HEK293 (cell line): ENCODE measurements at regions not wholly inside any gene's neighbourhood (a gene's known extent, or its start where the extent isn't known, plus 50 kb on each side); places are given as distances from the start of the nearest gene placed in this dataset.

Source experiments
- CTCF ChIA-PET: fragments of 350-600 bp; formaldehyde crosslinking; extraction: SDS; loops from one replicate; lab custom pipeline; 2021; ENCODE audit warnings: antibody characterized with exemption; lab: Yijun Ruan, JAX
- POLR2A ChIA-PET: fragments of 300-600 bp; formaldehyde crosslinking; extraction: SDS; loops from one replicate; lab custom pipeline; 2020; ENCODE audit warnings: antibody characterized with exemption, inconsistent platforms; lab: Yijun Ruan, JAX
- H3K27ac ChIP-seq: fragments of 200-500 bp; sonication (Bioruptor generic); 2 replicates; pipeline ENCODE4 v1.5.1; 2014; ENCODE audit warnings: low read depth, low read length, control low read depth, inconsistent platforms; ENCODE audit errors: extremely low read depth
- H3K36me3 ChIP-seq, 2 experiments: fragments of 200-500 bp in 1 of 2; sonication (Bioruptor generic) in 1 of 2; 1 replicate in 1 of 2; 2 replicates in 1 of 2; pipeline ENCODE4 v1.5.1; 2014 to 2017; ENCODE audit warnings: inconsistent platforms in 2 of 2, low read length in 2 of 2; ENCODE audit not compliant: control insufficient read depth in 2 of 2, insufficient read depth in 1 of 2
- H3K4me1 ChIP-seq: fragments of 200-500 bp; sonication (Bioruptor generic); 2 replicates; pipeline ENCODE4 v1.5.1; 2014; ENCODE audit warnings: mild to moderate bottlenecking, low read length, inconsistent platforms; ENCODE audit not compliant: control insufficient read depth, insufficient read depth
- H3K4me3 ChIP-seq: 2 replicates; pipeline ENCODE4 v1.5.1; 2011; ENCODE audit warnings: low read depth, mild to moderate bottlenecking, control low read depth, low read length, moderate library complexity
- H3K9me3 ChIP-seq: fragments of 200-500 bp; sonication (Bioruptor generic); 2 replicates; pipeline ENCODE4 v1.5.1; 2014; ENCODE audit warnings: low read depth, low read length, inconsistent platforms; ENCODE audit not compliant: control insufficient read depth, insufficient read depth
- GLIS2 ChIP-seq: fragments of 450-650 bp; formaldehyde crosslinking; IDR thresholded peaks from 2 replicates; pipeline ENCODE4 v1.5.1; 2016; ENCODE audit warnings: missing biosample characterization, missing genetic modification characterization
- SCRT2 ChIP-seq: fragments of 450-650 bp; formaldehyde crosslinking; IDR thresholded peaks from 2 replicates; pipeline ENCODE4 v1.5.1; 2016; ENCODE audit warnings: missing biosample characterization, missing genetic modification characterization
- TRIM28 ChIP-seq: IDR thresholded peaks from 2 replicates; pipeline ENCODE4 v1.6.1; 2011; ENCODE audit warnings: low read length, control low read depth, borderline replicate concordance
- ZBTB20 ChIP-seq: fragments of 450-650 bp; formaldehyde crosslinking; IDR thresholded peaks from 2 replicates; pipeline ENCODE4 v1.5.1; 2016; ENCODE audit warnings: missing biosample characterization, missing genetic modification characterization
- ZNF121 ChIP-seq: fragments of 450-650 bp; formaldehyde crosslinking; IDR thresholded peaks from 2 replicates; pipeline ENCODE4 v1.5.1; 2016; ENCODE audit warnings: missing biosample characterization, missing genetic modification characterization
- ZNF157 ChIP-seq: fragments of 450-650 bp; formaldehyde crosslinking; IDR thresholded peaks from 2 replicates; pipeline ENCODE4 v1.5.1; 2016; ENCODE audit warnings: missing biosample characterization, missing genetic modification characterization
- ZNF23 ChIP-seq: fragments of 450-650 bp; formaldehyde crosslinking; IDR thresholded peaks from 2 replicates; pipeline ENCODE4 v1.5.1; 2016; ENCODE audit warnings: missing biosample characterization, missing genetic modification characterization, borderline replicate concordance
- ZNF274 ChIP-seq, 2 experiments: fragments of 200-500 bp in 1 of 2; fragments of 450-650 bp in 1 of 2; sonication (Bioruptor generic) in 1 of 2; formaldehyde crosslinking in 1 of 2; IDR thresholded peaks; 2 replicates each; pipeline versions ENCODE4 v1.5.1 to v1.6.1; 2014 to 2016; ENCODE audit warnings: borderline replicate concordance in 1 of 2, inconsistent platforms in 1 of 2, low read length in 1 of 2, missing biosample characterization in 1 of 2, missing genetic modification characterization in 1 of 2
- ZNF292 ChIP-seq: fragments of 450-650 bp; formaldehyde crosslinking; IDR thresholded peaks from 2 replicates; pipeline ENCODE4 v1.5.1; 2016; ENCODE audit warnings: low read depth, missing biosample characterization, missing genetic modification characterization, borderline replicate concordance
- ZNF302 ChIP-seq: fragments of 450-650 bp; formaldehyde crosslinking; IDR thresholded peaks from 2 replicates; pipeline ENCODE4 v1.5.1; 2016; ENCODE audit warnings: missing biosample characterization, missing genetic modification characterization, low read depth
- ZNF366 ChIP-seq: fragments of 450-650 bp; formaldehyde crosslinking; conservative IDR thresholded peaks from 2 replicates; pipeline ENCODE4 v1.5.1; 2016; ENCODE audit warnings: missing biosample characterization, missing genetic modification characterization
- ZNF501 ChIP-seq: fragments of 450-650 bp; formaldehyde crosslinking; IDR thresholded peaks from 2 replicates; pipeline ENCODE4 v1.5.1; 2016; ENCODE audit warnings: missing biosample characterization, missing genetic modification characterization
- ZNF514 ChIP-seq: fragments of 450-650 bp; formaldehyde crosslinking; IDR thresholded peaks from 2 replicates; pipeline ENCODE4 v1.5.1; 2016; ENCODE audit warnings: missing biosample characterization, missing genetic modification characterization
- ZNF521 ChIP-seq: fragments of 450-650 bp; formaldehyde crosslinking; IDR thresholded peaks from 2 replicates; pipeline ENCODE4 v1.5.1; 2017; ENCODE audit warnings: missing biosample characterization, mild to moderate bottlenecking, missing genetic modification characterization
- ZNF544 ChIP-seq: fragments of 450-650 bp; formaldehyde crosslinking; IDR thresholded peaks from 2 replicates; pipeline ENCODE4 v1.5.0; 2017; ENCODE audit warnings: missing biosample characterization, missing genetic modification characterization
- ZNF670 ChIP-seq: fragments of 450-650 bp; formaldehyde crosslinking; IDR thresholded peaks from 2 replicates; pipeline ENCODE4 v1.5.1; 2016; ENCODE audit warnings: missing biosample characterization, missing genetic modification characterization, low read depth
- ZNF843 ChIP-seq: fragments of 450-650 bp; formaldehyde crosslinking; IDR thresholded peaks from 2 replicates; pipeline ENCODE4 v1.5.1; 2016; ENCODE audit warnings: missing biosample characterization, missing genetic modification characterization
- TF ChIP-seq, protein P1 (sequence below): fragments of 450-650 bp; formaldehyde crosslinking; conservative IDR thresholded peaks from 2 replicates; pipeline ENCODE4 v1.5.1; 2016; ENCODE audit warnings: low read depth, missing biosample characterization, missing genetic modification characterization
- TF ChIP-seq, protein P2 (sequence below): fragments of 450-650 bp; formaldehyde crosslinking; IDR thresholded peaks from 2 replicates; pipeline ENCODE4 v1.5.0; 2017; ENCODE audit warnings: missing biosample characterization, missing genetic modification characterization, borderline replicate concordance
- TF ChIP-seq, protein P3 (sequence below): sonication (generic); formaldehyde crosslinking; IDR thresholded peaks from 2 replicates; pipeline ENCODE4 v1.8.1; 2022; ENCODE audit warnings: mild to moderate bottlenecking, moderate library complexity, missing genetic modification reagents
- TF ChIP-seq, protein P4 (sequence below): fragments of 450-650 bp; formaldehyde crosslinking; IDR thresholded peaks from 2 replicates; pipeline ENCODE4 v1.5.1; 2016; ENCODE audit warnings: missing biosample characterization, missing genetic modification characterization
- TF ChIP-seq, protein P5 (sequence below): fragments of 450-650 bp; formaldehyde crosslinking; conservative IDR thresholded peaks from 2 replicates; pipeline ENCODE4 v1.5.1; 2016; ENCODE audit warnings: low read depth, missing biosample characterization, missing genetic modification characterization

DNA sequence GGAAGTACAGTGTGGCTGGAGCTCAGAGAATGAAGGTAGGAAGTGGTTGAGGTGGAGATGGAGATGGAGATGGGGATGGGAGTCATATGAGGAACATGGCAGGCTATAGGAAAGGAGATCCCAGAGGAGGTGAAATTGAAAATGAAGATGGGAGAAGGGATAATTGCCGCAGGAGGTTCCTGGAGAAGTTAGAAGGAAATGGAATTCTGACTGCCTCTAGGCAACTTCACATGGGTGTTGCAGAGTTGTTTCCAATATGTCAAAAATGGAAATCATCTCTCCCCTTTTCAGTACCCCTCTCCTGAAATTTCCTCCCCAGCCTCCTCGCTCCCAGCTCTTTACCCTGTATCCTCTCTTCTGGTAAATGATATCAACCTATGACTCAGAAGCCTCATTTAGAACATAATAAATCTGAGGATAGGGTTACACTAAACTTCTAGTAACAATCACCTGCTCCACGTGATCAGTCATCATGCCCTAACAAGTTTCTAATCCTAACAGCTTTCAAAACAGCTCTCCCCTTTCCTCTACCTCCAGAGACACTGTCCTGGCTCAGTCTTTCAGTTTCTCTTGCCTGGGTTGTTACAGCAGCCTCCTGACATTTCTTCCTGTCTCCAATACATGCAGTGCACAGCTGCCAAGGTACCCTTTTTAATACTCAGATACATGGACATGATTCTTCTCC, 201.9 kb upstream of the RBMS1 start (continued):
- TF ChIP-seq, protein P1, sequence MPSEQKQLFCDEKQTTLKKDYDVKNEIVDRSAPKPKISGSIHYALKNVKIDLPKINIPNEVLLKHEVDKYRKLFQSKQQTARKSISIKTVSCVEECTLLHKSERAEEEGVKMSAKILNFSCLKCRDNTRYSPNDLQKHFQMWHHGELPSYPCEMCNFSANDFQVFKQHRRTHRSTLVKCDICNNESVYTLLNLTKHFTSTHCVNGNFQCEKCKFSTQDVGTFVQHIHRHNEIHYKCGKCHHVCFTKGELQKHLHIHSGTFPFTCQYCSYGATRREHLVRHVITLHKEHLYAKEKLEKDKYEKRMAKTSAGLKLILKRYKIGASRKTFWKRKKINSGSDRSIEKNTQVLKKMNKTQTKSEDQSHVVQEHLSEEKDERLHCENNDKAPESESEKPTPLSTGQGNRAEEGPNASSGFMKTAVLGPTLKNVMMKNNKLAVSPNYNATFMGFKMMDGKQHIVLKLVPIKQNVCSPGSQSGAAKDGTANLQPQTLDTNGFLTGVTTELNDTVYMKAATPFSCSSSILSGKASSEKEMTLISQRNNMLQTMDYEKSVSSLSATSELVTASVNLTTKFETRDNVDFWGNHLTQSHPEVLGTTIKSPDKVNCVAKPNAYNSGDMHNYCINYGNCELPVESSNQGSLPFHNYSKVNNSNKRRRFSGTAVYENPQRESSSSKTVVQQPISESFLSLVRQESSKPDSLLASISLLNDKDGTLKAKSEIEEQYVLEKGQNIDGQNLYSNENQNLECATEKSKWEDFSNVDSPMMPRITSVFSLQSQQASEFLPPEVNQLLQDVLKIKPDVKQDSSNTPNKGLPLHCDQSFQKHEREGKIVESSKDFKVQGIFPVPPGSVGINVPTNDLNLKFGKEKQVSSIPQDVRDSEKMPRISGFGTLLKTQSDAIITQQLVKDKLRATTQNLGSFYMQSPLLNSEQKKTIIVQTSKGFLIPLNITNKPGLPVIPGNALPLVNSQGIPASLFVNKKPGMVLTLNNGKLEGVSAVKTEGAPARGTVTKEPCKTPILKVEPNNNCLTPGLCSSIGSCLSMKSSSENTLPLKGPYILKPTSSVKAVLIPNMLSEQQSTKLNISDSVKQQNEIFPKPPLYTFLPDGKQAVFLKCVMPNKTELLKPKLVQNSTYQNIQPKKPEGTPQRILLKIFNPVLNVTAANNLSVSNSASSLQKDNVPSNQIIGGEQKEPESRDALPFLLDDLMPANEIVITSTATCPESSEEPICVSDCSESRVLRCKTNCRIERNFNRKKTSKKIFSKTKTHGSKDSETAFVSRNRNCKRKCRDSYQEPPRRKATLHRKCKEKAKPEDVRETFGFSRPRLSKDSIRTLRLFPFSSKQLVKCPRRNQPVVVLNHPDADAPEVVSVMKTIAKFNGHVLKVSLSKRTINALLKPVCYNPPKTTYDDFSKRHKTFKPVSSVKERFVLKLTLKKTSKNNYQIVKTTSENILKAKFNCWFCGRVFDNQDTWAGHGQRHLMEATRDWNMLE (tag by site-specific recombination) = peak; percentile 50; the same call in 1 of the 2 replicates
- TF ChIP-seq ZNF121 (tag by site-specific recombination) = no peak
- TF ChIP-seq ZNF843 (tag by site-specific recombination) = 0 out of 2 replicates have a peak, but pooled peaks have one; percentile 40
- TF ChIP-seq ZNF157 = 0 out of 2 replicates have a peak, but pooled peaks have one; percentile 12
- TF ChIP-seq SCRT2 = 0 out of 2 replicates have a peak, but pooled peaks have one; percentile 21
- TF ChIP-seq ZNF670 (tag by site-specific recombination) = no peak
- peak; percentile 86 for TF ChIP-seq ZNF366 (tag by site-specific recombination)

DNA sequence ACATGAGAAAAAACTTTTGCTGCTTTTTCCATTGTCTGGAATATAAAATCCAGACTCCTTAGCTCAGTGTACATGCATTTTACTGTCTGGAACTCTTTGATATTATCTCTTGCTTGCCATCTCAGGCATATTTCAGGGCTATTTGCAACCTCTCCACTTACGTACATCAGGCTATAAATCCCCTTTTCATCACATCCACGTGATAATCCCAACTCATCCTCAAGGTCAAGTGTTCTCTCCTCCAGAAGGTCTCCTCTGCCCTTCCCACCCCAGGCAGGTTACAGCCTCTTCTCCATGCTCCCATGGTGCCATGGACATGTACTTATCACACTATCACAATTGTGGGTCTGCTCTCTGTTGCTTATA, 202.5 kb upstream of the RBMS1 start:
- Histone ChIP-seq H3K27ac (peak overlapping the region; percentile 48; the same call in 1 of the 2 replicates), H3K4me1 (no peaks in the 10 kb centered on the region; the same call in 1 of the 2 replicates), H3K36me3 (no peaks in the 10 kb centered on the region), H3K4me3 (no peak overlapping the region), H3K9me3 (no peaks in the 10 kb centered on the region)
- POLR2A ChIA-PET = no interaction called here
- CTCF ChIA-PET = no interaction called here
- TF ChIP-seq ZNF23 (tag by site-specific recombination) (no peak), ZNF274 (IDR thresholded peaks at IDR 0.05; ENCODE audit: low read length) (no peak), ZNF274 (tag by site-specific recombination; IDR thresholded peaks at IDR 0.05; ENCODE audit: borderline replicate concordance) (no peak), ZNF544 (tag by site-specific recombination) (no peak), ZBTB20 (tag by site-specific recombination) (no peak), ZNF292 (tag by site-specific recombination) (no peak), ZNF302 (tag by site-specific recombination) (no peak), ZNF514 (tag by site-specific recombination) (no peak), ZNF521 (no peak), ZNF501 (tag by site-specific recombination) (no peak), GLIS2 (tag by site-specific recombination) (no peak), TRIM28 (peak; percentile 45; the same call in 1 of the 2 replicates)
- TF ChIP-seq, protein P2, sequence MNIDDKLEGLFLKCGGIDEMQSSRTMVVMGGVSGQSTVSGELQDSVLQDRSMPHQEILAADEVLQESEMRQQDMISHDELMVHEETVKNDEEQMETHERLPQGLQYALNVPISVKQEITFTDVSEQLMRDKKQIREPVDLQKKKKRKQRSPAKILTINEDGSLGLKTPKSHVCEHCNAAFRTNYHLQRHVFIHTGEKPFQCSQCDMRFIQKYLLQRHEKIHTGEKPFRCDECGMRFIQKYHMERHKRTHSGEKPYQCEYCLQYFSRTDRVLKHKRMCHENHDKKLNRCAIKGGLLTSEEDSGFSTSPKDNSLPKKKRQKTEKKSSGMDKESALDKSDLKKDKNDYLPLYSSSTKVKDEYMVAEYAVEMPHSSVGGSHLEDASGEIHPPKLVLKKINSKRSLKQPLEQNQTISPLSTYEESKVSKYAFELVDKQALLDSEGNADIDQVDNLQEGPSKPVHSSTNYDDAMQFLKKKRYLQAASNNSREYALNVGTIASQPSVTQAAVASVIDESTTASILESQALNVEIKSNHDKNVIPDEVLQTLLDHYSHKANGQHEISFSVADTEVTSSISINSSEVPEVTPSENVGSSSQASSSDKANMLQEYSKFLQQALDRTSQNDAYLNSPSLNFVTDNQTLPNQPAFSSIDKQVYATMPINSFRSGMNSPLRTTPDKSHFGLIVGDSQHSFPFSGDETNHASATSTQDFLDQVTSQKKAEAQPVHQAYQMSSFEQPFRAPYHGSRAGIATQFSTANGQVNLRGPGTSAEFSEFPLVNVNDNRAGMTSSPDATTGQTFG (tag by site-specific recombination) = no peak
- TF ChIP-seq, protein P3, sequence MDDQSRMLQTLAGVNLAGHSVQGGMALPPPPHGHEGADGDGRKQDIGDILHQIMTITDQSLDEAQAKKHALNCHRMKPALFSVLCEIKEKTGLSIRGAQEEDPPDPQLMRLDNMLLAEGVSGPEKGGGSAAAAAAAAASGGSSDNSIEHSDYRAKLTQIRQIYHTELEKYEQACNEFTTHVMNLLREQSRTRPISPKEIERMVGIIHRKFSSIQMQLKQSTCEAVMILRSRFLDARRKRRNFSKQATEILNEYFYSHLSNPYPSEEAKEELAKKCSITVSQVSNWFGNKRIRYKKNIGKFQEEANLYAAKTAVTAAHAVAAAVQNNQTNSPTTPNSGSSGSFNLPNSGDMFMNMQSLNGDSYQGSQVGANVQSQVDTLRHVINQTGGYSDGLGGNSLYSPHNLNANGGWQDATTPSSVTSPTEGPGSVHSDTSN = no peak
- TF ChIP-seq, protein P4, sequence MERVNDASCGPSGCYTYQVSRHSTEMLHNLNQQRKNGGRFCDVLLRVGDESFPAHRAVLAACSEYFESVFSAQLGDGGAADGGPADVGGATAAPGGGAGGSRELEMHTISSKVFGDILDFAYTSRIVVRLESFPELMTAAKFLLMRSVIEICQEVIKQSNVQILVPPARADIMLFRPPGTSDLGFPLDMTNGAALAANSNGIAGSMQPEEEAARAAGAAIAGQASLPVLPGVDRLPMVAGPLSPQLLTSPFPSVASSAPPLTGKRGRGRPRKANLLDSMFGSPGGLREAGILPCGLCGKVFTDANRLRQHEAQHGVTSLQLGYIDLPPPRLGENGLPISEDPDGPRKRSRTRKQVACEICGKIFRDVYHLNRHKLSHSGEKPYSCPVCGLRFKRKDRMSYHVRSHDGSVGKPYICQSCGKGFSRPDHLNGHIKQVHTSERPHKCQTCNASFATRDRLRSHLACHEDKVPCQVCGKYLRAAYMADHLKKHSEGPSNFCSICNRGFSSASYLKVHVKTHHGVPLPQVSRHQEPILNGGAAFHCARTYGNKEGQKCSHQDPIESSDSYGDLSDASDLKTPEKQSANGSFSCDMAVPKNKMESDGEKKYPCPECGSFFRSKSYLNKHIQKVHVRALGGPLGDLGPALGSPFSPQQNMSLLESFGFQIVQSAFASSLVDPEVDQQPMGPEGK (tag by site-specific recombination) = no peak
- TF ChIP-seq, protein P5, sequence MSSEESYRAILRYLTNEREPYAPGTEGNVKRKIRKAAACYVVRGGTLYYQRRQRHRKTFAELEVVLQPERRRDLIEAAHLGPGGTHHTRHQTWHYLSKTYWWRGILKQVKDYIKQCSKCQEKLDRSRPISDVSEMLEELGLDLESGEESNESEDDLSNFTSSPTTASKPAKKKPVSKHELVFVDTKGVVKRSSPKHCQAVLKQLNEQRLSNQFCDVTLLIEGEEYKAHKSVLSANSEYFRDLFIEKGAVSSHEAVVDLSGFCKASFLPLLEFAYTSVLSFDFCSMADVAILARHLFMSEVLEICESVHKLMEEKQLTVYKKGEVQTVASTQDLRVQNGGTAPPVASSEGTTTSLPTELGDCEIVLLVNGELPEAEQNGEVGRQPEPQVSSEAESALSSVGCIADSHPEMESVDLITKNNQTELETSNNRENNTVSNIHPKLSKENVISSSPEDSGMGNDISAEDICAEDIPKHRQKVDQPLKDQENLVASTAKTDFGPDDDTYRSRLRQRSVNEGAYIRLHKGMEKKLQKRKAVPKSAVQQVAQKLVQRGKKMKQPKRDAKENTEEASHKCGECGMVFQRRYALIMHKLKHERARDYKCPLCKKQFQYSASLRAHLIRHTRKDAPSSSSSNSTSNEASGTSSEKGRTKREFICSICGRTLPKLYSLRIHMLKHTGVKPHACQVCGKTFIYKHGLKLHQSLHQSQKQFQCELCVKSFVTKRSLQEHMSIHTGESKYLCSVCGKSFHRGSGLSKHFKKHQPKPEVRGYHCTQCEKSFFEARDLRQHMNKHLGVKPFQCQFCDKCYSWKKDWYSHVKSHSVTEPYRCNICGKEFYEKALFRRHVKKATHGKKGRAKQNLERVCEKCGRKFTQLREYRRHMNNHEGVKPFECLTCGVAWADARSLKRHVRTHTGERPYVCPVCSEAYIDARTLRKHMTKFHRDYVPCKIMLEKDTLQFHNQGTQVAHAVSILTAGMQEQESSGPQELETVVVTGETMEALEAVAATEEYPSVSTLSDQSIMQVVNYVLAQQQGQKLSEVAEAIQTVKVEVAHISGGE (tag by site-specific recombination) = no peak
